B cell (primary cell): ENCODE measurements at regions not wholly inside any gene's neighbourhood (a gene's known extent, or its start where the extent isn't known, plus 50 kb on each side); places are given as distances from the start of the nearest gene placed in this dataset.

Experiments
- ATAC-seq: fragments of 200-7000 bp; cut with Tn5 transposase; one replicate; pipeline ENCODE4 v1.10.0; 2021; ENCODE audit warnings: low read depth, mild to moderate bottlenecking, moderate number of reproducible peaks, moderate library complexity
- CTCF ChIA-PET: fragments of 350-600 bp; sonication (Branson Sonifier 250); formaldehyde crosslinking; loops from one replicate; lab custom pipeline; 2021; ENCODE audit warnings: antibody characterized with exemption, inconsistent platforms; lab: Charles Lee
- POLR2A ChIA-PET: fragments of 350-600 bp; sonication (Branson Sonifier 250); formaldehyde crosslinking; loops from one replicate; lab custom pipeline; 2021; ENCODE audit warnings: antibody characterized with exemption; lab: Charles Lee
- DNase-seq: peaks from one replicate; pipeline ENCODE4 v3.0.0; 2013
- H2AFZ ChIP-seq: 2 replicates; pipeline ENCODE4 v1.6.1; 2012; ENCODE audit warnings: mild to moderate bottlenecking, low read depth, low read length; ENCODE audit not compliant: insufficient read depth, poor library complexity, severe bottlenecking
- H3K27ac ChIP-seq, 2 donors: 1 replicate in 1 of 2; 2 replicates in 1 of 2; pipeline ENCODE4 v1.5.1; 2012 to 2013; ENCODE audit warnings: low read length in 2 of 2, mild to moderate bottlenecking in 2 of 2, moderate library complexity in 1 of 2
- H3K27me3 ChIP-seq, 4 experiments: fragments of 200-600 bp in 1 of 4; sonication (generic) in 1 of 4; replicated peaks in 1 of 4; 1 replicate in 2 of 4; 2 replicates in 2 of 4; pipeline versions ENCODE4 v1.6.1 to v1.7.0; 2013 to 2016; ENCODE audit warnings: low read length in 3 of 4, mild to moderate bottlenecking in 2 of 4, mixed read lengths in 1 of 4, moderate library complexity in 1 of 4; ENCODE audit not compliant: insufficient read depth in 4 of 4, control insufficient read depth in 3 of 4; ENCODE audit errors: control extremely low read depth in 1 of 4
- H3K36me3 ChIP-seq, 2 experiments: replicated peaks in 1 of 2; 1 replicate in 1 of 2; 2 replicates in 1 of 2; pipeline versions ENCODE4 v1.6.1 to v1.7.1; 2013; ENCODE audit warnings: low read length in 1 of 2; ENCODE audit not compliant: insufficient read depth in 2 of 2, control insufficient read depth in 1 of 2; ENCODE audit errors: control extremely low read depth in 1 of 2, extremely low read depth in 1 of 2
- H3K4me1 ChIP-seq, 2 donors: fragments of 200-600 bp in 1 of 2; sonication (generic) in 1 of 2; 1 replicate in 1 of 2; 2 replicates in 1 of 2; pipeline versions ENCODE4 v1.5.1 to v1.6.1; 2013 to 2017; ENCODE audit warnings: low read length in 2 of 2; ENCODE audit not compliant: control insufficient read depth in 2 of 2, insufficient read depth in 2 of 2
- H3K4me2 ChIP-seq: replicated peaks from 2 replicates; pipeline ENCODE3; 2012; ENCODE audit warnings: mild to moderate bottlenecking, low read depth, low read length; ENCODE audit not compliant: poor library complexity, severe bottlenecking
- H3K4me3 ChIP-seq, 5 experiments: fragments of 200-600 bp in 1 of 5; sonication (generic) in 1 of 5; 1 replicate in 3 of 5; 2 replicates in 2 of 5; pipeline versions ENCODE4 v1.5.1 to v1.7.0; 2011 to 2016; ENCODE audit warnings: low read length in 4 of 5, mild to moderate bottlenecking in 4 of 5, low read depth in 2 of 5, control low read depth in 1 of 5, moderate library complexity in 1 of 5; ENCODE audit not compliant: insufficient read depth in 1 of 5; ENCODE audit errors: control extremely low read depth in 1 of 5, extremely low read depth in 1 of 5
- H3K79me2 ChIP-seq: fragments of 200-600 bp; sonication (generic); one replicate; pipeline ENCODE4 v1.6.0; 2016; ENCODE audit warnings: low read length; ENCODE audit not compliant: control insufficient read depth, insufficient read depth
- H3K9ac ChIP-seq: fragments of 200-600 bp; sonication (generic); 2 replicates; pipeline ENCODE4 v1.6.1; 2017; ENCODE audit warnings: mild to moderate bottlenecking, low read length, moderate library complexity
- H3K9me3 ChIP-seq, 3 donors: one replicate each; pipeline versions ENCODE4 v1.6.1 to v1.7.1; 2013; ENCODE audit warnings: low read length in 2 of 3; ENCODE audit not compliant: control insufficient read depth in 2 of 3, insufficient read depth in 1 of 3; ENCODE audit errors: control extremely low read depth in 1 of 3
- H4K20me1 ChIP-seq: 2 replicates; pipeline ENCODE4 v1.6.0; 2012; ENCODE audit warnings: mild to moderate bottlenecking, low read length; ENCODE audit not compliant: insufficient read depth, control insufficient read depth, poor library complexity, severe bottlenecking
- H3K27ac Mint-ChIP-seq: one replicate; pipeline ENCODE4 v1.8.0; 2021; ENCODE audit warnings: mixed read lengths
- H3K27me3 Mint-ChIP-seq: one replicate; pipeline ENCODE4 v1.8.0; 2021; ENCODE audit warnings: mixed read lengths
- H3K4me1 Mint-ChIP-seq: one replicate; pipeline ENCODE4 v1.8.0; 2021; ENCODE audit warnings: mixed read lengths
- H3K4me3 Mint-ChIP-seq: one replicate; pipeline ENCODE4 v1.8.0; 2021; ENCODE audit warnings: mixed read lengths
- H3K9me3 Mint-ChIP-seq: one replicate; pipeline ENCODE4 v1.8.0; 2022; ENCODE audit warnings: mixed read lengths; ENCODE audit not compliant: insufficient read depth
- EZH2 ChIP-seq: IDR thresholded peaks from 2 replicates; pipeline ENCODE4 v1.6.1; 2012; ENCODE audit warnings: borderline replicate concordance, low read depth, mild to moderate bottlenecking, moderate library complexity, low read length; ENCODE audit not compliant: insufficient read depth, poor library complexity, severe bottlenecking
- WGBS: methylation state at CpG from one replicate; pipeline ENCODE4 v1.1.5; 2013; ENCODE audit warnings: missing lambda C conversion rate; ENCODE audit not compliant: insufficient coverage; 5-methylcytosine and 5-hydroxymethylcytosine counted together
- intact Hi-C: fragments of 100-400 bp; cut with micrococcal nuclease; formaldehyde crosslinking; loops from one replicate; pipeline ENCODE4 v1.10.0; 2022
- TF ChIP-seq, protein P1 (sequence below): fragments of 200-600 bp; IDR thresholded peaks from one replicate; pipeline ENCODE4 v1.8.0; 2022; ENCODE audit warnings: antibody characterized with exemption, mild to moderate bottlenecking

DNA sequence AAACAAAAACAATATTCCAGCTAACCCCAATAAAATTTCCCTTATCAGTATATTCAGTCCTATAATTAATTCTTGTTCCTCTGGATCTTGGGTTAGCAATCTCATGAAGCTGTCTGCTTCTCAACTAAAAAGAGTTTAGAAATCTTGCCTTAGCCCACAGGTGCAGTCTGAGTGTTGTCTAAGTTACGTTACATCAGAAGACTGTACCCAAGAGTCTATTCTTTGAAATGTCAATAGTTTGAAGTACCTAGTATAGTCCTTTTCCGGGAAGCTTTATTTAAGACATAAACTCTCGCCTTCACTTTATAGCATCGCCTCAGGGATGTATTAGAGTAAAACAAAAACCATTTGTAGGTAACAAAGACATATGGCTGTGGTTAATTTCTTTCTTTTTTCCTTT lies 465.1 kb downstream of the FUT8 start:
- ATAC-seq, result no peak
- no peak overlapping the region for H3K4me3 Mint-ChIP-seq
- Histone ChIP-seq H3K27ac (no peak overlapping the region), H4K20me1 (no peaks in the 10 kb centered on the region), H3K36me3 (no peaks in the 10 kb centered on the region), H3K4me2 (no peak overlapping the region), H3K79me2 (no peaks in the 10 kb centered on the region), H3K9ac (no peak overlapping the region), H3K4me3 (no peak overlapping the region), H3K4me1 (no peaks in the 10 kb centered on the region), H3K27me3 (no peaks in the 10 kb centered on the region), H2AFZ (no peak overlapping the region), H3K9me3 (peaks cover 0 to 2% (median 0%) of the 10 kb centered on the region in 3 donors)
- no peak for DNase-seq
- CTCF ChIA-PET, result interaction anchor here (0.7 kb wide), 1 partner anchor 41 kb away, joined by 3 read pairs; no protein-coding TSS in a partner anchor
- H3K9me3 Mint-ChIP-seq, result no peaks in the 10 kb centered on the region
- no peak overlapping the region for H3K27ac Mint-ChIP-seq
- no CpG with 5 or more reads among the region's 4 CpGs for WGBS
- TF ChIP-seq, protein P1, sequence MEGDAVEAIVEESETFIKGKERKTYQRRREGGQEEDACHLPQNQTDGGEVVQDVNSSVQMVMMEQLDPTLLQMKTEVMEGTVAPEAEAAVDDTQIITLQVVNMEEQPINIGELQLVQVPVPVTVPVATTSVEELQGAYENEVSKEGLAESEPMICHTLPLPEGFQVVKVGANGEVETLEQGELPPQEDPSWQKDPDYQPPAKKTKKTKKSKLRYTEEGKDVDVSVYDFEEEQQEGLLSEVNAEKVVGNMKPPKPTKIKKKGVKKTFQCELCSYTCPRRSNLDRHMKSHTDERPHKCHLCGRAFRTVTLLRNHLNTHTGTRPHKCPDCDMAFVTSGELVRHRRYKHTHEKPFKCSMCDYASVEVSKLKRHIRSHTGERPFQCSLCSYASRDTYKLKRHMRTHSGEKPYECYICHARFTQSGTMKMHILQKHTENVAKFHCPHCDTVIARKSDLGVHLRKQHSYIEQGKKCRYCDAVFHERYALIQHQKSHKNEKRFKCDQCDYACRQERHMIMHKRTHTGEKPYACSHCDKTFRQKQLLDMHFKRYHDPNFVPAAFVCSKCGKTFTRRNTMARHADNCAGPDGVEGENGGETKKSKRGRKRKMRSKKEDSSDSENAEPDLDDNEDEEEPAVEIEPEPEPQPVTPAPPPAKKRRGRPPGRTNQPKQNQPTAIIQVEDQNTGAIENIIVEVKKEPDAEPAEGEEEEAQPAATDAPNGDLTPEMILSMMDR, result no peak
- TF ChIP-seq EZH2, result no peak
- peaks cover 9% of the 10 kb centered on the region for H3K27me3 Mint-ChIP-seq
- no peaks in the 10 kb centered on the region for H3K4me1 Mint-ChIP-seq
- POLR2A ChIA-PET, result no interaction called here
- intact Hi-C loops, result no loop called here

DNA sequence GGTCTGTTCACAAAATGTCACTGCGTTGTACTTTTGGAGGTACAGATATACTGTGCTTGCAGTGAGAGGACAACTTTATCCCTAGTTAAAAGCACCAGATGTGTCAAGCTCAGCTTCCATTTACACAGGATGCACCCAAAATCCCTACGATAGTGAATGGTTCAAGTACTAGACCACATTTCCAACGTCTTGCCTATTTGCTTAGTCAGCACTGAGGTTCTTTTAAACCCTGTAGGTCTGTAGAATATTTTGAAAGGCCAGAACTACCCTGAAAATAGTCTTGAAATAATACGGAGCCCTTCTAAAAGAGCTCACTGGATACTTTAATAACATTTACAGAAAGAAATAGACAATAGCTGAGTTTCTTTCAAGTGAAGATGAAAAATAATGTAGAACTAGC lies 466.1 kb downstream of the FUT8 start:
- CTCF ChIA-PET, result interaction anchor here (0.7 kb wide), 1 partner anchor 42 kb away, joined by 3 read pairs; no protein-coding TSS in a partner anchor
- peaks cover 17% of the 10 kb centered on the region for H3K27me3 Mint-ChIP-seq
- POLR2A ChIA-PET, result no interaction called here

More for the DNA sequence above, 466.1 kb downstream of the FUT8 start:
- intact Hi-C loops, result no loop called here
- Mint-ChIP-seq H3K27ac (no peak overlapping the region), H3K4me1 (no peaks in the 10 kb centered on the region), H3K4me3 (no peak overlapping the region), H3K9me3 (no peaks in the 10 kb centered on the region)
- Histone ChIP-seq H3K79me2 (no peaks in the 10 kb centered on the region), H3K27me3 (no peaks in the 10 kb centered on the region), H3K9me3 (peaks cover 0 to 2% (median 0%) of the 10 kb centered on the region in 3 donors), H3K9ac (no peak overlapping the region), H3K4me3 (no peak overlapping the region), H3K4me2 (no peak overlapping the region), H3K27ac (no peak overlapping the region), H2AFZ (no peak overlapping the region), H4K20me1 (no peaks in the 10 kb centered on the region), H3K36me3 (no peaks in the 10 kb centered on the region), H3K4me1 (no peaks in the 10 kb centered on the region)
- TF ChIP-seq EZH2, result no peak
- TF ChIP-seq, protein P1, result no peak
- no CpG with 5 or more reads among the region's 4 CpGs for WGBS
- no peak for ATAC-seq
- no peak for DNase-seq
